Brain microvascular endothelial cell (primary cell): ENCODE measurements at regions not wholly inside any gene's neighbourhood (a gene's known extent, or its start where the extent isn't known, plus 50 kb on each side); places are given as distances from the start of the nearest gene placed in this dataset.

Experiments
- DNase-seq: peaks from one replicate; pipeline ENCODE4 v3.0.0-alpha.2; 2020
- H3K27ac ChIP-seq: fragments of 250-450 bp; sonication (Bioruptor Pico); 2 replicates; pipeline ENCODE4 v1.5.1; 2020; ENCODE audit warnings: mild to moderate bottlenecking, moderate library complexity
- H3K27me3 ChIP-seq: fragments of 250-450 bp; sonication (Bioruptor Pico); replicated peaks from 2 replicates; pipeline ENCODE4 v1.5.1; 2020; ENCODE audit warnings: mild to moderate bottlenecking
- H3K36me3 ChIP-seq: fragments of 250-450 bp; sonication (Bioruptor Pico); replicated peaks from 2 replicates; pipeline ENCODE4 v1.5.1; 2020; ENCODE audit warnings: mild to moderate bottlenecking
- H3K4me3 ChIP-seq: 2 replicates; pipeline ENCODE4 v1.5.1; 2011; ENCODE audit warnings: low read depth, mild to moderate bottlenecking, control low read depth, low read length, moderate library complexity
- in situ Hi-C: cut with HindIII; loops from 2 replicates; pipeline ENCODE4 v1.10.0; 2017; ENCODE audit warnings: low sequenced_read_pairs, low pct_ligation_motif_present
- TF ChIP-seq, protein P1 (sequence below): IDR thresholded peaks from 2 replicates; pipeline ENCODE4 v1.5.1; 2011; ENCODE audit warnings: low read depth, mild to moderate bottlenecking, moderate library complexity, low read length, control low read depth, inconsistent platforms; ENCODE audit errors: missing control alignments

DNA sequence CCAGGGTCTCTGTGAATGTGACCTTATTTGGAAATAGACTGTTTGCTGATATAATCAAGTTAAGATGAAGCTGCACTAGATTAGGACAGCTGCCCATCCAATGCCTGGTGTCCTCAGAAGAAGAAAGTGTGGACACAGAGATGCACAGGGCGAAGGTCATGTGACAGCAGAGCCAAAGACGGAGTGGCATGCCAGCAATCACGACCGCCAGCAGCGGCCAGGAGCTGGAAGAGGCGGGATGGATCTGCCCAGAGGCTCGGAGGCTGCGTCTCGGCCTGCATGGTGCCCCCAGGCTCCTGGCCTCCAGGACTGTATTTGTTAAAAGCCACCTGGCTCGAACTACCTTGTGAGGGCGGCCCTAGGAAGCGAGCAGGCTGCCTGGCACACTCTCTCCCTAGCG lies 76.5 kb downstream of the RFLNA start:
- TF ChIP-seq, protein P1, sequence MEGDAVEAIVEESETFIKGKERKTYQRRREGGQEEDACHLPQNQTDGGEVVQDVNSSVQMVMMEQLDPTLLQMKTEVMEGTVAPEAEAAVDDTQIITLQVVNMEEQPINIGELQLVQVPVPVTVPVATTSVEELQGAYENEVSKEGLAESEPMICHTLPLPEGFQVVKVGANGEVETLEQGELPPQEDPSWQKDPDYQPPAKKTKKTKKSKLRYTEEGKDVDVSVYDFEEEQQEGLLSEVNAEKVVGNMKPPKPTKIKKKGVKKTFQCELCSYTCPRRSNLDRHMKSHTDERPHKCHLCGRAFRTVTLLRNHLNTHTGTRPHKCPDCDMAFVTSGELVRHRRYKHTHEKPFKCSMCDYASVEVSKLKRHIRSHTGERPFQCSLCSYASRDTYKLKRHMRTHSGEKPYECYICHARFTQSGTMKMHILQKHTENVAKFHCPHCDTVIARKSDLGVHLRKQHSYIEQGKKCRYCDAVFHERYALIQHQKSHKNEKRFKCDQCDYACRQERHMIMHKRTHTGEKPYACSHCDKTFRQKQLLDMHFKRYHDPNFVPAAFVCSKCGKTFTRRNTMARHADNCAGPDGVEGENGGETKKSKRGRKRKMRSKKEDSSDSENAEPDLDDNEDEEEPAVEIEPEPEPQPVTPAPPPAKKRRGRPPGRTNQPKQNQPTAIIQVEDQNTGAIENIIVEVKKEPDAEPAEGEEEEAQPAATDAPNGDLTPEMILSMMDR, result no peak
- H3K36me3 ChIP-seq, result peaks cover 83% of the 10 kb centered on the region

DNA sequence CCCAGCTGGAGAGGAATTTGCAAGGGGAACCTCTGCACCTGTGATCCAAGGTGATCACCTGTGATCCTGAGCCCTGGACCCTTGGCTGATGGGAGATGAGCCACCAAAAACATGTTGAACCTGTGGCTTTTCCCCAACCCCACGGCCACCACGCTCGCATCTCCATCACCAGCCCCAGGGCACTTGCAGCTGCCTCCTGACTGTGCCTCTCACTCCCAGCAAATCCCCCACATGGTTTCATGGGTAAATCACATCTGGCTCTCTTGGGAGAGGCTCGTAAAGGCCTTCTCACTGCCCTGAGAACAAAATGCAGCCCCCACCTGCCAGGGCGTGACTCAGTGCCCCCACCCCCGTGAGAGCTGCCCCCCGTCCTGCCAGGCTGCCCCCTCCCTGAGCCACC lies 76.0 kb downstream of the RFLNA start:
- DNase-seq, result no peak
- H3K27ac ChIP-seq, result no peak overlapping the region
- no peak overlapping the region for H3K4me3 ChIP-seq
- TF ChIP-seq, protein P1, result no peak
- H3K36me3 ChIP-seq, result peaks cover 84% of the 10 kb centered on the region
- no peaks in the 10 kb centered on the region for H3K27me3 ChIP-seq
- in situ Hi-C loops, result no loop called here

More for the DNA sequence above, 76.5 kb downstream of the RFLNA start:
- Histone ChIP-seq H3K27me3 (no peaks in the 10 kb centered on the region), H3K4me3 (no peak overlapping the region), H3K27ac (no peak overlapping the region)
- in situ Hi-C loops, result no loop called here
- no peak for DNase-seq

DNA sequence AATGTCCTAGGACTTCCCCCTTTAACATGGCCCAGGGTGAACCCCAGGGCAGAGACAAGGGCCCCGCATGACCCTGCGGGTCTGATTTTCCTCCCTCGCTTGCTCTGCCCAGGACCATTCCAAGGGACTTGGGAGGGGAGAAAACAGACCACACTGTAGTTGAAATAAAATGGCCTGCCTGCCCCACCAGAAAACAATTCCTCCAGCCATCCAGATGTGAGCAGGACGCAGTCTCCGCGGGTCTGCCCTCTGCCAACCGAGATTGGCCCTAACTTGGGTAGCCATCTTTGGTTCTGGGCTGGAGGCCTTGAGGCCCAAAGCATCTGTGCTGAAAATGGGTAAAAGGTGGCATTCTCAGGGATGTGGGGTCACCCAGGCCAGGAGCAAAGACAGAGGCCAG lies 75.5 kb downstream of the RFLNA start:
- in situ Hi-C loops, result no loop called here
- H3K27ac ChIP-seq, result peak overlapping the region; percentile 88
- H3K36me3 ChIP-seq, result peaks cover 83% of the 10 kb centered on the region
- TF ChIP-seq, protein P1, result no peak
- H3K27me3 ChIP-seq, result no peaks in the 10 kb centered on the region
- no peak overlapping the region for H3K4me3 ChIP-seq
- DNase-seq, result no peak

DNA sequence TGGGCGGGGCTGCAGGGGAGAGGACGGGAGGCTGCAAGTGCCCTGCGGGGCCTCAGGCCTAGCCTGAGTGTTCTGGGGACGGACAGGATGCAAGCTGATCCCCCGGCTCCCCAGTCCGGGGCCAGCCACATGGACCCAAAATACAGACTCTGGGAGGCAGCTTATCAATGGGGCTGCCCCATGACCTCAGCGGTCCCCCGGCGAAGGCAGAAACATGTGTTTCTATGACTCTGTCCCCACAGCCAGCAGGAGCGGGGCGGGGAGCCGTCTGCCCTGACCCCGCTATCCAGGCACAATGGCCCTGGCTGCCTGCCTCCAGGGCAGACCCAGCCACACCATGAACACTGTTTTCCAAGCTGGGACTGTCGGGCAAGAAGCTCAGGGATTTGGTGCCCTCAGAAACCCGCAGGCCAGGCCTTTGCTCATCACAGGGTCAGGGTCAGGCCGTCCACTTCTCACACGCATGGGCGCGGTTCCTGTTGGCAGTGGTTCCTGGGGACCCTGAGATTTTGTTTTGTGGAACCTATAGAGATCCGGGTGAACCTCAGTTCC lies 75.0 kb downstream of the RFLNA start:
- Histone ChIP-seq H3K27ac (peak overlapping the region; percentile 88), H3K4me3 (no peak overlapping the region), H3K27me3 (no peaks in the 10 kb centered on the region), H3K36me3 (peaks cover 83% of the 10 kb centered on the region)
- in situ Hi-C loops, result no loop called here
- no peak for DNase-seq
- TF ChIP-seq, protein P1, result no peak

DNA sequence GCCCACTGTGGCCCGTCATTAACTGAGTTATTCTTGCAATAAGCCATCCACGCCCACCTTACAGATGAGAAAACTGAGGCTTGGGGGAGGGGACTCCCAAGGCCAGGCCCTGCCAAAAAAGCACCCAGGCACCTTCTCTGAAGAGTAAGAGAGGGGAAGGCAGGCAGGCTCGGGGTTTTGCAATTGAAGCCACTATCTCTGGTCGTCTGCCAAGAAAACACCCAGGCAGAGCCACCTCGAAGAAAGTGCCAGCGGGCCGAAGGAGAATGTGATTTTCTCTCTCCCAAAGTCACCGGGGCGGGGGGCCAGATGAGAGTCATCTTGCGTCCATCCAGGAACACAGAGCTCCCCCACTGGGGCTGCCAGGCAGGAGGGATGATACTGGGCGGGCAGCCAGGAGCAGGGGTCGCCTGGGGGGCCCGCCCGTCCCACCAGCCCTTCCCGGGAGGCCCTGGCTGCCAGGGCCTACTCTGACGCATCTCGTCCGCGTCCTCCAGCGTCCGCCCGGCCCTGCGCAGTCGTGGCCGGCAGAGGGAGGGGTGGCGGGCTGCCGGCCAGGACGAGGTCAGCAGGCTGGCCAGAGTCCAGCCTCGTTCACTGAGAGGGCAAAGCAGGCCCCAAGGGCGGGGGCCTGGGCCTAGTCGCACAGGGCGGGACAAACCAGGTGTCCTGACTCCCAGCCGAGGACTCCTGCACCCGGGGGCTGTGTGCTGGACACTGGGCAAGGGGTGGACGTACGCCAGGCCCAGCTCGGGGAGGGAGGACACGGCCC lies 74.3 kb downstream of the RFLNA start:
- Histone ChIP-seq H3K4me3 (no peak overlapping the region), H3K36me3 (peaks cover 83% of the 10 kb centered on the region)
- TF ChIP-seq, protein P1, result peak; percentile 29

More for the DNA sequence above, 74.3 kb downstream of the RFLNA start:
- H3K27me3 ChIP-seq, result no peaks in the 10 kb centered on the region
- peak; percentile 74 for DNase-seq
- H3K27ac ChIP-seq, result peak overlapping the region; percentile 88
- in situ Hi-C loops, result no loop called here
